K562 (cell line): ENCODE measurements at regions not wholly inside any gene's neighbourhood (a gene's known extent, or its start where the extent isn't known, plus 50 kb on each side); places are given as distances from the start of the nearest gene placed in this dataset.
A peak's percentile ranks its signal among the peaks of the same experiment; 100 is the strongest.

ENCODE experiments used
- ARID1B ChIP-seq: fragments of 450-650 bp; IDR thresholded peaks from 2 replicates; pipeline ENCODE4 v1.6.1; 2016; ENCODE audit warnings: antibody characterized with exemption, mild to moderate bottlenecking, inconsistent platforms
- CREM ChIP-seq: IDR thresholded peaks from 2 replicates; pipeline ENCODE4 v1.6.1; 2014; ENCODE audit warnings: antibody characterized with exemption, low read depth
- FOXP4 ChIP-seq: sonication (generic); formaldehyde crosslinking; IDR thresholded peaks from 2 replicates; pipeline ENCODE4 v1.8.0; 2022; ENCODE audit warnings: mild to moderate bottlenecking, missing genetic modification reagents, borderline replicate concordance
- KAT2B ChIP-seq: IDR thresholded peaks from one replicate; pipeline ENCODE4 v1.6.1; 2012; ENCODE audit warnings: low read depth, mild to moderate bottlenecking, control low read depth, inconsistent platforms, low read length, moderate library complexity
- MECOM ChIP-seq: fragments of 250-450 bp; sonication (Bioruptor Pico); IDR thresholded peaks from 2 replicates; pipeline ENCODE4 v1.8.0; 2022; ENCODE audit warnings: inconsistent platforms
- TAF9B ChIP-seq: fragments of 450-650 bp; IDR thresholded peaks from 2 replicates; pipeline ENCODE4 v1.6.1; 2018; ENCODE audit warnings: mild to moderate bottlenecking; ENCODE audit not compliant: partially characterized antibody
- TBP ChIP-seq: optimal IDR thresholded peaks from 2 replicates; pipeline ENCODE3; 2011; ENCODE audit warnings: low read depth, low read length, improper control_type of control experiment
- TCFL5 ChIP-seq: fragments of 250-450 bp; sonication (Bioruptor Pico); conservative IDR thresholded peaks from 2 replicates; pipeline ENCODE4 v1.6.1; 2021; ENCODE audit warnings: mild to moderate bottlenecking, moderate library complexity, matching md5 sums
- ZNF609 ChIP-seq: sonication (generic); formaldehyde crosslinking; IDR thresholded peaks from 2 replicates; pipeline ENCODE4 v1.8.1; 2023; ENCODE audit warnings: missing genetic modification reagents, mild to moderate bottlenecking, borderline replicate concordance

GRCh38 chr6:15088904-15089568 lies 156.8 kb upstream of the JARID2 start (continued):
- TF ChIP-seq TCFL5 (CRISPR knock-in tag) (peak; percentile 33; the same call in 1 of the 2 replicates), TAF9B (peak; percentile 39), FOXP4 (CRISPR knock-in tag) (no peak), ARID1B (peak; percentile 94), ZNF609 (CRISPR knock-in tag) (no peak), MECOM (CRISPR knock-in tag) (peak; percentile 52; the same call in 1 of the 2 replicates), KAT2B (no peak), CREM (peak; percentile 2; the same call in 1 of the 2 replicates), TBP (peak; percentile 78)
